HFF-Myc (cell line): ENCODE measurements at regions not wholly inside any gene's neighbourhood (a gene's known extent, or its start where the extent isn't known, plus 50 kb on each side); places are given as distances from the start of the nearest gene placed in this dataset.
"Not testable (repeated sequence)": the region's sequence is repeated elsewhere in the genome, so short reads cannot be mapped to it uniquely, and the experiment has no call there.

Experiments used
- DNase-seq: peaks from one replicate; pipeline ENCODE4 v3.0.0-alpha.2; 2011; ENCODE audit warnings: low read depth; ENCODE audit errors: extremely low read depth
- H3K4me3 ChIP-seq: replicated peaks from 2 replicates; pipeline ENCODE4 v1.5.1; 2011; ENCODE audit warnings: low read depth, mild to moderate bottlenecking, control low read depth, low read length
- TF ChIP-seq, protein P1 (sequence below): IDR thresholded peaks from 2 replicates; pipeline ENCODE4 v1.5.1; 2012; ENCODE audit warnings: mild to moderate bottlenecking, low read depth, low read length, control low read depth; ENCODE audit errors: missing control alignments

DNA sequence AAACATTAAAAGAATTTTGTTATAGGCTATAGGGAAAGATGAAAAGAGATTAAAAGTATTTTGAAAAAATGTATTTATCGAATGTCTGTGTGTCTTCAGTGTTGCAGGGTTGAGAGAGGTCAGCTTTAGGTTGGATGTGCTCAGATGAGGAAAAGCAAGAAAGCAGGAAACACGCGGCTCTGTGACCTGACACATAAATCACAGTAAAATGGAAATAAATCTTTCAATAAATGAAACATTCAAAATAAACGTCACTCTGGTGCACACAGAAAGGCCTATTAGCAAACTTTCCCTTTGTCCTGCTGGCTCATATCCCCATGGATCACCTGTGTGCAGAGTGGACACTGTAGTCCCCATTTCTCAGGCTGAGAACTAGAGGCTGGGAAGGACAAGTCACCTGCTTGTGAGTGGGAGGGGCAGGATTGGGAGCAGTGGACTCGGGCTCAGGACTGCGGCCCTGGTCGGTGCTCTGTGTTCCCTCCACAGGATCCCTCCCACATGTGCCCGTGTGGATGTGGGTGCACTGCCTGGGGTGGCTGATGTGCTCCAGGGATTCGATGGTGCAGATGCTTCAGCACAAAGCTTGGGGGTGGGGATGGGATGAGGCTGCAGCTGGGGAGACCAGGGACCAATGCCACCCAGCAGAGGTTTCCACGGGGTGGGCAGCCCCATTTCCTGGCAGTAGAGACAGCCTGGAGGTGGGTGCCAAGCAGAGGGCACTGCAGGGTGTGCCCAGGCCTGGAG, 96.0 kb upstream of the IGLL5 start:
- no peak for DNase-seq

DNA sequence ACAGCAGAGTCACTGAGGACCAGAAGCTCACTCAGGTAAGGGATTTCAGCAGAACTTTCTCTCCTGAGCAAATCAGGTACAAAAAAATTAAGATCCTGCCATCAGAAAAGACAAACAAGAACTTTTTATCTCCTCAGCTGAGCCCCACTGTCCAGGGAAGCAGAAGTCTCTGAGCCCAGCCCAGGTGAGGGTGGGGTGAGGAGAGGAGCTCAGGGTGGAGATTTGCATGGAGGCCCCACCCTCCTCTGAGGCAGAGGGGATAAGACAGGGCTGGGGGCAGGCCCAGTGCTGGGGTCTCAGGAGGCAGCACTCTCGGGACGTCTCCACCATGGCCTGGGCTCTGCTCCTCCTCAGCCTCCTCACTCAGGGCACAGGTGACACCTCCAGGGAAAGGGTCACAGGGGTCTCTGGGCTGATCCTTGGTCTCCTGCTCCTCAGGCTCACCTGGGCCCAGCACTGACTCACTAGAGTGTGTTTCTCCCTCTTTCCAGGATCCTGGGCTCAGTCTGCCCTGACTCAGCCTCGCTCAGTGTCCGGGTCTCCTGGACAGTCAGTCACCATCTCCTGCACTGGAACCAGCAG, 95.3 kb upstream of the IGLL5 start:
- H3K4me3 ChIP-seq, DNase-seq: not testable (repeated sequence)

More for the DNA sequence above, 96.0 kb upstream of the IGLL5 start:
- H3K4me3 ChIP-seq = no peak overlapping the region
- TF ChIP-seq, protein P1, sequence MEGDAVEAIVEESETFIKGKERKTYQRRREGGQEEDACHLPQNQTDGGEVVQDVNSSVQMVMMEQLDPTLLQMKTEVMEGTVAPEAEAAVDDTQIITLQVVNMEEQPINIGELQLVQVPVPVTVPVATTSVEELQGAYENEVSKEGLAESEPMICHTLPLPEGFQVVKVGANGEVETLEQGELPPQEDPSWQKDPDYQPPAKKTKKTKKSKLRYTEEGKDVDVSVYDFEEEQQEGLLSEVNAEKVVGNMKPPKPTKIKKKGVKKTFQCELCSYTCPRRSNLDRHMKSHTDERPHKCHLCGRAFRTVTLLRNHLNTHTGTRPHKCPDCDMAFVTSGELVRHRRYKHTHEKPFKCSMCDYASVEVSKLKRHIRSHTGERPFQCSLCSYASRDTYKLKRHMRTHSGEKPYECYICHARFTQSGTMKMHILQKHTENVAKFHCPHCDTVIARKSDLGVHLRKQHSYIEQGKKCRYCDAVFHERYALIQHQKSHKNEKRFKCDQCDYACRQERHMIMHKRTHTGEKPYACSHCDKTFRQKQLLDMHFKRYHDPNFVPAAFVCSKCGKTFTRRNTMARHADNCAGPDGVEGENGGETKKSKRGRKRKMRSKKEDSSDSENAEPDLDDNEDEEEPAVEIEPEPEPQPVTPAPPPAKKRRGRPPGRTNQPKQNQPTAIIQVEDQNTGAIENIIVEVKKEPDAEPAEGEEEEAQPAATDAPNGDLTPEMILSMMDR = no peak

DNA sequence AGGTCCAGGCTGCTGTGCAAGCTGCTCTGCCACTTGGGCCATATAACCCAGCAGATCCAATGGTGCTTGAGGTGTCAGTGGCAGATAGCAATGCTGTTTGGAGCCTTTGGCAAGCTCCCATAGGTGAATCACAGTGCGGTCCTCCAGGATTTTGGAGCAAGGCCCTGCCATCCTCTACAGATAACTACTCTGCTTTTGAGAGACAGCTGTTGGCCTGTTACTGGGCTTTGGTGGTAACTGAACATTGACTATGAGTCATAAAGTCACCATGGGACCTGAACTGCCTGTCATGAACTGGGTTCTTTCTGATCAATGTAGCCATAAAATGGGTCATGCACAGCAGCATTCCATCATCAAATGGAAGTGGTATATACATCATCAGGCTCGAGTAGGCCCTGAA, 92.0 kb upstream of the IGLL5 start:
- not testable (repeated sequence) for DNase-seq

DNA sequence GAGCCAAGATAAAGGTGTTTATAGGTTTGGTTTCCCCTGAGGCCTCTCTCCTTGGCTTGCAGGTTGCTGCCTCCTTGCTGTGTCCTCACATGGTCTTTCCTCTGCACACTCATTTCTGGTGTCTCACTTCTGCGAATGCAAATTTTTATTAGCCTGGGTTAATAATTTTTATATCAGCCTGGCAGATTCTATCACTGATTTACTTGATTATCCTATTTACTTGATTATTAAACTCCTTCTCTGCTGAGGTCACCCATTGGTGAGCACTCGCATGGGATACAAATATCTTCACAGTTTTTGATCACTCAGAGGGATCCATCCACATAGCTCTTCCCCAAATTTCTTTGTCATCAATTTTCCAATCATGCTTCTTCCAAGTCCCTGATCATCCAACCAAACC, 90.9 kb upstream of the IGLL5 start:
- TF ChIP-seq, protein P1 = no peak
- no peak overlapping the region for H3K4me3 ChIP-seq
- no peak for DNase-seq

More for the DNA sequence above, 92.0 kb upstream of the IGLL5 start:
- not testable (repeated sequence) for H3K4me3 ChIP-seq

DNA sequence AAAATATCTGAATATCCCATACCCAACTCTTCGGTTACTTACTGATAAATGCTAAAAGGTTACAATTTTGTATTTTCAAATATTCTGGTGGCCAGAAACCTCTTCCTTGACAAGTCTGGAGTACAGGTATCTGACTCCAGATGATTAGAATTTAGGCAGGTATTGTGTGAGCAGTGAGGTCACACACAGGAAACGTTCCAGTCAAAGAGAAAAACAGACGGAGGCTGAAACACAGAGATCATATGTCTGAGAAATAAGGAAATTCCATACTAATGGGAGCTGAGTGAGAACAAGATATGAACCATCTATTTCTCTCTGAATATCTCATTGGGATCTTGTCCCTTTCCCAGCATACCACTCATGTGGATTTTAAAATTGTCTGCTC, 89.4 kb upstream of the IGLL5 start:
- no peak overlapping the region for H3K4me3 ChIP-seq
- no peak for DNase-seq
- TF ChIP-seq, protein P1 = no peak

DNA sequence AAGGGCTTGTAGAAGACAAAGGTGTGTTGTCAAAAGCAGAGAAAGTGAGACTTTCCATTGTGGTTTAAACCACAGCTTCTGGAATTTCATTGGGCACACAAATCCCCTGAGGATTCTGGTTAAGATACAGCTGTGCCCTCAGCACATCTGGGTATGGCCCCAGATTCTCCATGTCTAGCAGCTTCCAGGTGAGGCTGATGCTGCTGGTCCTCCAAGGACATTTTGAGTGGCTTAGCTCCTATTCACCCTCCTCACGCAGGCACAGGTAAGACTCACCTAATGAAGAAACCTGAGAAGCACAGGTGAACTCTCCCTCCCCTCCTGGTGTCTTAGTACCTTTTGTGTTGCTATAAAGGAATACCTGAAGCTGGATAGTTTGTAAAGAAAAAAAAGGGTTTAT, 88.9 kb upstream of the IGLL5 start:
- H3K4me3 ChIP-seq = no peak overlapping the region
- TF ChIP-seq, protein P1 = no peak
- no peak for DNase-seq

DNA sequence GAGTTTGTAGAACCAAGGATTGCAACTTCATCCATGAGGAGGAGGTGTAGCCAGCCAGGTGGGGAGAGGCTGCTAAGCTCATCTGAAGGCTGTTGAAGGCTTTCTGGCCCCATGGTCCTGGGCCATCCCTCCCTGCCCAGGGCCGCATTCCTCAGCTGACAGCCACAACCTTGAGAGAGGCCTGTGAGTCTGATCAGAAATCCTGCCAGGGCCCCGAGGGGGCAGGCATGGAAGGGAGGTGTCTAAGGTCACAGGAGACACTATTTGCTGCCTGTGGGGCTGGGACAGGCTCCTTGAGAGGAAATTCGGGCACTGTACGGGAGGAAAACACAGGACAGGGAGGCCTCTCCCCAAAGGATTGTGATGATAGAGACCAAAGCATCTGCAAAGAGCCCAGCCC, 88.1 kb upstream of the IGLL5 start:
- no peak for DNase-seq
- H3K4me3 ChIP-seq = no peak overlapping the region
- TF ChIP-seq, protein P1 = no peak

DNA sequence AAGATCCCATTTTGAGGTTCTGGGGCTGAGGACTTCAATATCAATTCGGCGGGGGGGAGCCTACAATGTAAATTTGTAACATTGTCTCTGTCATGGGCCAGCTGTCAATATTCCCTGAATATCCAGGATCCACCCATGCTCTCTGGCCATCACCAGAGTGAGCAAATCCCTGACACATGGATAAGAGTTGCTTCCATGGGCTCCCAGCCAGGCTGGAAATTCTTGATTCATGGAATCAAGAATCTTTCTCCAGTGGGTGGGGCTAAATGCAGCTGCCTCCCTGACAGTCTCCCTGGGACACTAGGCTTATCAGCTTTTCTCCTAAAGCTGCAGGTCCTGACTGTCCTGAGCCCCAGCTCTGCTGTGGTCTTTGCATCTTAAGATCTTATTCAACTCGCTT, 86.9 kb upstream of the IGLL5 start:
- DNase-seq = no peak
- no peak overlapping the region for H3K4me3 ChIP-seq
- TF ChIP-seq, protein P1 = no peak
